HepG2 (cell line): ENCODE measurements at regions not wholly inside any gene's neighbourhood (a gene's known extent, or its start where the extent isn't known, plus 50 kb on each side); places are given as distances from the start of the nearest gene placed in this dataset.

ENCODE experiments used
- ATAC-seq: fragments of 200-7000 bp; cut with Tn5 transposase; 3 replicates; pipeline ENCODE4 v1.9.1; 2020; ENCODE audit warnings: mild to moderate bottlenecking, moderate library complexity
- BruUV-seq: library from RNA; stranded (reverse); fragments of 400-500 nt; replicated peaks from 2 replicates; lab custom pipeline; 2021; lab: Mats Ljungman, UMichigan
- CTCF ChIA-PET: fragments of 300-600 bp; formaldehyde crosslinking; extraction: SDS; loops from one replicate; lab custom pipeline; 2021; ENCODE audit warnings: low total read pairs, inconsistent platforms, low intra/inter-chr PET ratio; lab: Yijun Ruan, JAX
- POLR2A ChIA-PET: fragments of 350-600 bp; sonication (Branson Sonifier 250); formaldehyde crosslinking; loops from one replicate; lab custom pipeline; 2020; ENCODE audit warnings: antibody characterized with exemption, inconsistent platforms; lab: Yijun Ruan, JAX
- DNase-seq: peaks from one replicate; pipeline ENCODE4 v3.0.0-alpha.2; 2015; ENCODE audit warnings: low spot score
- FAIRE-seq: peaks from 3 replicates; lab custom pipeline; 2011; peaks lifted over from hg19 to GRCh38; lab: Jason Lieb, UNC
- H2AFZ ChIP-seq: one replicate; pipeline ENCODE4 v1.6.1; 2011; ENCODE audit warnings: low read length, inconsistent platforms
- H3K27ac ChIP-seq: fragments of 300-600 bp; 3 replicates; pipeline ENCODE4 v1.8.0; 2011; ENCODE audit warnings: mixed run types, mild to moderate bottlenecking, mixed read lengths, low read length, inconsistent platforms; ENCODE audit not compliant: insufficient read depth; ENCODE audit errors: extremely low read length
- H3K27me3 ChIP-seq, 2 experiments: fragments of 200-600 bp in 1 of 2; 2 replicates in 1 of 2; 3 replicates in 1 of 2; pipeline versions ENCODE4 v1.6.0 to v1.8.0; 2011; ENCODE audit warnings: low read length in 2 of 2, mild to moderate bottlenecking in 2 of 2, moderate library complexity in 2 of 2, inconsistent platforms in 1 of 2; ENCODE audit not compliant: insufficient read depth in 2 of 2, control insufficient read depth in 1 of 2
- H3K36me3 ChIP-seq, 2 experiments: fragments of 200-600 bp in 1 of 2; replicated peaks in 1 of 2; 2 replicates in 1 of 2; 3 replicates in 1 of 2; pipeline versions ENCODE4 v1.5.1 to v1.8.0; 2011; ENCODE audit warnings: low read length in 2 of 2, inconsistent platforms in 1 of 2; ENCODE audit not compliant: insufficient read depth in 2 of 2, control insufficient read depth in 1 of 2
- H3K4me1 ChIP-seq: 2 replicates; pipeline ENCODE4 v1.5.1; 2012; ENCODE audit warnings: low read length, inconsistent platforms; ENCODE audit not compliant: insufficient read depth
- H3K4me2 ChIP-seq: 2 replicates; pipeline ENCODE4 v1.6.0; 2011; ENCODE audit warnings: low read depth, low read length, inconsistent platforms
- H3K4me3 ChIP-seq, 3 experiments: fragments of 200-600 bp in 1 of 3; sonication (generic), shearing (Covaris generic) in 1 of 3; replicated peaks in 1 of 3; 2 replicates each; pipeline ENCODE4 v1.5.1; 2011 to 2016; ENCODE audit warnings: low read length in 3 of 3, inconsistent platforms in 2 of 3, low read depth in 2 of 3, mild to moderate bottlenecking in 2 of 3, control low read depth in 1 of 3, mixed read lengths in 1 of 3; ENCODE audit not compliant: insufficient read depth in 1 of 3
- H3K79me2 ChIP-seq: one replicate; pipeline ENCODE4 v1.6.1; 2011; ENCODE audit warnings: low read length, inconsistent platforms; ENCODE audit not compliant: insufficient read depth
- H3K9ac ChIP-seq: 2 replicates; pipeline ENCODE4 v1.6.0; 2011; ENCODE audit warnings: mild to moderate bottlenecking, low read depth, low read length, inconsistent platforms; ENCODE audit not compliant: insufficient read depth
- H3K9me3 ChIP-seq: 2 replicates; pipeline ENCODE4 v1.5.1; 2012; ENCODE audit warnings: mild to moderate bottlenecking, low read length
- H4K20me1 ChIP-seq: 2 replicates; pipeline ENCODE4 v1.6.0; 2011; ENCODE audit warnings: inconsistent platforms, mild to moderate bottlenecking, low read length, moderate library complexity; ENCODE audit not compliant: insufficient read depth
- MAZ ChIP-seq, 2 experiments: sonication (generic) in 1 of 2; formaldehyde crosslinking in 1 of 2; IDR thresholded peaks; 2 replicates each; pipeline versions ENCODE4 v1.5.0 to v1.6.1; 2012 to 2020; ENCODE audit warnings: low read depth in 2 of 2, mild to moderate bottlenecking in 2 of 2, borderline replicate concordance in 1 of 2, improper control_type of control experiment in 1 of 2, low read length in 1 of 2, missing genetic modification reagents in 1 of 2, moderate library complexity in 1 of 2
- SUZ12 ChIP-seq: fragments of 150-350 bp; IDR thresholded peaks from 2 replicates; pipeline ENCODE4 v1.6.1; 2014; ENCODE audit warnings: low read depth, low read length
- WGBS: methylation state at CpG from one replicate; pipeline ENCODE4 v1.1.6; 2017; ENCODE audit warnings: low lambda C conversion rate; 5-methylcytosine and 5-hydroxymethylcytosine counted together
- in situ Hi-C: cut with HindIII; loops from 2 replicates; pipeline ENCODE4 v1.10.0; 2017; ENCODE audit warnings: low pct_unique_long_range_greater_than_20kb; ENCODE audit not compliant: extremely low pct_ligation_motif_present
- intact Hi-C: fragments of 100-400 bp; cut with micrococcal nuclease; formaldehyde crosslinking; loops from one replicate; pipeline ENCODE4 v1.10.0; 2022; ENCODE audit not compliant: unreplicated experiment
- TF ChIP-seq, protein P1 (sequence below): sonication (generic); formaldehyde crosslinking; IDR thresholded peaks from 2 replicates; pipeline ENCODE4 v1.5.0; 2020; ENCODE audit warnings: mild to moderate bottlenecking, missing genetic modification reagents, moderate library complexity
- TF ChIP-seq, protein P2 (sequence below): sonication (generic); formaldehyde crosslinking; IDR thresholded peaks from 2 replicates; pipeline ENCODE4 v1.5.0; 2020; ENCODE audit warnings: mild to moderate bottlenecking, missing genetic modification reagents
- TF ChIP-seq, protein P3 (sequence below): sonication (generic); formaldehyde crosslinking; IDR thresholded peaks from 2 replicates; pipeline ENCODE4 v1.4.0; 2020; ENCODE audit warnings: mild to moderate bottlenecking, missing genetic modification reagents, borderline replicate concordance

DNA sequence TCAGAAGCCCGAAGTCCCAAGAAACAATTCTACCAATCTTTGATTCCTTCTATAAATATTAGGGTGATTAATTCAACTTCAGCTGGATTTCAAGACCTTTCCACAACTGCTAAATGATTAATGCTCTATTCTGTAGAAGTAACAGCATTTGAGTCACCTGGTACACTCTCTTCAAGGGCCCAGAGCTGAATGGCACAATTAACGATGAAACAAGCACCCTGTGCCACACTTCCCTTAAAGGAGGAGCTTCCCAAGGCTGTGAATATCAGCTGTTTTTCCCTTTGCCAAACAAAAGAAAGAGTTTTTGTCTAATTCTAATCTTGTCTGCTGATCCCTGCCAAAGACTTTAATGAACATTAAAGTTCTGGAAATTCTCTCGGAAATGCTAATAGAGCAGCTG, 56.0 kb downstream of the BOD1L2 start:
- no peak for TF ChIP-seq SUZ12
- TF ChIP-seq MAZ (IDR thresholded peaks at IDR 0.05; ENCODE audit: borderline replicate concordance, low read depth, low read length) = no peak
- no peak for TF ChIP-seq MAZ (CRISPR knock-in tag; IDR thresholded peaks at IDR 0.05; ENCODE audit: low read depth)
- TF ChIP-seq, protein P1, sequence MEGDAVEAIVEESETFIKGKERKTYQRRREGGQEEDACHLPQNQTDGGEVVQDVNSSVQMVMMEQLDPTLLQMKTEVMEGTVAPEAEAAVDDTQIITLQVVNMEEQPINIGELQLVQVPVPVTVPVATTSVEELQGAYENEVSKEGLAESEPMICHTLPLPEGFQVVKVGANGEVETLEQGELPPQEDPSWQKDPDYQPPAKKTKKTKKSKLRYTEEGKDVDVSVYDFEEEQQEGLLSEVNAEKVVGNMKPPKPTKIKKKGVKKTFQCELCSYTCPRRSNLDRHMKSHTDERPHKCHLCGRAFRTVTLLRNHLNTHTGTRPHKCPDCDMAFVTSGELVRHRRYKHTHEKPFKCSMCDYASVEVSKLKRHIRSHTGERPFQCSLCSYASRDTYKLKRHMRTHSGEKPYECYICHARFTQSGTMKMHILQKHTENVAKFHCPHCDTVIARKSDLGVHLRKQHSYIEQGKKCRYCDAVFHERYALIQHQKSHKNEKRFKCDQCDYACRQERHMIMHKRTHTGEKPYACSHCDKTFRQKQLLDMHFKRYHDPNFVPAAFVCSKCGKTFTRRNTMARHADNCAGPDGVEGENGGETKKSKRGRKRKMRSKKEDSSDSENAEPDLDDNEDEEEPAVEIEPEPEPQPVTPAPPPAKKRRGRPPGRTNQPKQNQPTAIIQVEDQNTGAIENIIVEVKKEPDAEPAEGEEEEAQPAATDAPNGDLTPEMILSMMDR = no peak
- TF ChIP-seq, protein P2, sequence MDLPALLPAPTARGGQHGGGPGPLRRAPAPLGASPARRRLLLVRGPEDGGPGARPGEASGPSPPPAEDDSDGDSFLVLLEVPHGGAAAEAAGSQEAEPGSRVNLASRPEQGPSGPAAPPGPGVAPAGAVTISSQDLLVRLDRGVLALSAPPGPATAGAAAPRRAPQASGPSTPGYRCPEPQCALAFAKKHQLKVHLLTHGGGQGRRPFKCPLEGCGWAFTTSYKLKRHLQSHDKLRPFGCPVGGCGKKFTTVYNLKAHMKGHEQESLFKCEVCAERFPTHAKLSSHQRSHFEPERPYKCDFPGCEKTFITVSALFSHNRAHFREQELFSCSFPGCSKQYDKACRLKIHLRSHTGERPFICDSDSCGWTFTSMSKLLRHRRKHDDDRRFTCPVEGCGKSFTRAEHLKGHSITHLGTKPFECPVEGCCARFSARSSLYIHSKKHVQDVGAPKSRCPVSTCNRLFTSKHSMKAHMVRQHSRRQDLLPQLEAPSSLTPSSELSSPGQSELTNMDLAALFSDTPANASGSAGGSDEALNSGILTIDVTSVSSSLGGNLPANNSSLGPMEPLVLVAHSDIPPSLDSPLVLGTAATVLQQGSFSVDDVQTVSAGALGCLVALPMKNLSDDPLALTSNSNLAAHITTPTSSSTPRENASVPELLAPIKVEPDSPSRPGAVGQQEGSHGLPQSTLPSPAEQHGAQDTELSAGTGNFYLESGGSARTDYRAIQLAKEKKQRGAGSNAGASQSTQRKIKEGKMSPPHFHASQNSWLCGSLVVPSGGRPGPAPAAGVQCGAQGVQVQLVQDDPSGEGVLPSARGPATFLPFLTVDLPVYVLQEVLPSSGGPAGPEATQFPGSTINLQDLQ (CRISPR knock-in tag) = no peak
- TF ChIP-seq, protein P3, sequence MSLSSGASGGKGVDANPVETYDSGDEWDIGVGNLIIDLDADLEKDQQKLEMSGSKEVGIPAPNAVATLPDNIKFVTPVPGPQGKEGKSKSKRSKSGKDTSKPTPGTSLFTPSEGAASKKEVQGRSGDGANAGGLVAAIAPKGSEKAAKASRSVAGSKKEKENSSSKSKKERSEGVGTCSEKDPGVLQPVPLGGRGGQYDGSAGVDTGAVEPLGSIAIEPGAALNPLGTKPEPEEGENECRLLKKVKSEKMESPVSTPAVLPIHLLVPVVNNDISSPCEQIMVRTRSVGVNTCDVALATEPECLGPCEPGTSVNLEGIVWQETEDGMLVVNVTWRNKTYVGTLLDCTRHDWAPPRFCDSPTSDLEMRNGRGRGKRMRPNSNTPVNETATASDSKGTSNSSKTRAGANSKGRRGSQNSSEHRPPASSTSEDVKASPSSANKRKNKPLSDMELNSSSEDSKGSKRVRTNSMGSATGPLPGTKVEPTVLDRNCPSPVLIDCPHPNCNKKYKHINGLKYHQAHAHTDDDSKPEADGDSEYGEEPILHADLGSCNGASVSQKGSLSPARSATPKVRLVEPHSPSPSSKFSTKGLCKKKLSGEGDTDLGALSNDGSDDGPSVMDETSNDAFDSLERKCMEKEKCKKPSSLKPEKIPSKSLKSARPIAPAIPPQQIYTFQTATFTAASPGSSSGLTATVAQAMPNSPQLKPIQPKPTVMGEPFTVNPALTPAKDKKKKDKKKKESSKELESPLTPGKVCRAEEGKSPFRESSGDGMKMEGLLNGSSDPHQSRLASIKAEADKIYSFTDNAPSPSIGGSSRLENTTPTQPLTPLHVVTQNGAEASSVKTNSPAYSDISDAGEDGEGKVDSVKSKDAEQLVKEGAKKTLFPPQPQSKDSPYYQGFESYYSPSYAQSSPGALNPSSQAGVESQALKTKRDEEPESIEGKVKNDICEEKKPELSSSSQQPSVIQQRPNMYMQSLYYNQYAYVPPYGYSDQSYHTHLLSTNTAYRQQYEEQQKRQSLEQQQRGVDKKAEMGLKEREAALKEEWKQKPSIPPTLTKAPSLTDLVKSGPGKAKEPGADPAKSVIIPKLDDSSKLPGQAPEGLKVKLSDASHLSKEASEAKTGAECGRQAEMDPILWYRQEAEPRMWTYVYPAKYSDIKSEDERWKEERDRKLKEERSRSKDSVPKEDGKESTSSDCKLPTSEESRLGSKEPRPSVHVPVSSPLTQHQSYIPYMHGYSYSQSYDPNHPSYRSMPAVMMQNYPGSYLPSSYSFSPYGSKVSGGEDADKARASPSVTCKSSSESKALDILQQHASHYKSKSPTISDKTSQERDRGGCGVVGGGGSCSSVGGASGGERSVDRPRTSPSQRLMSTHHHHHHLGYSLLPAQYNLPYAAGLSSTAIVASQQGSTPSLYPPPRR = no peak
- TF ChIP-seq, all 625 proteins: peak for 0
- Histone ChIP-seq H3K9ac (no peak overlapping the region), H3K36me3 (no peaks in the 10 kb centered on the region), H3K4me2 (no peak overlapping the region), H3K9me3 (no peaks in the 10 kb centered on the region), H2AFZ (no peak overlapping the region), H3K27me3 (no peaks in the 10 kb centered on the region), H3K27ac (no peak overlapping the region), H3K4me3 (no peak overlapping the region), H3K79me2 (no peaks in the 10 kb centered on the region), H4K20me1 (no peaks in the 10 kb centered on the region), H3K4me1 (no peaks in the 10 kb centered on the region; the same call in 1 of the 2 replicates)
- BruUV-seq = no TSS peak
- 30% methylated on average over 3 of the region's 3 CpGs for WGBS
- no peak for DNase-seq
- ChIA-PET POLR2A (no interaction called here), CTCF (no interaction called here)
- FAIRE-seq = no peak
- no peak for ATAC-seq
- intact Hi-C loops (no loop called here), in situ Hi-C loops (no loop called here)
